NCI-H345 (cell line): ENCODE measurements at regions not wholly inside any gene's neighbourhood (a gene's known extent, or its start where the extent isn't known, plus 50 kb on each side); places are given as distances from the start of the nearest gene placed in this dataset.

ENCODE experiments used
- DNase-seq: peaks from one replicate; lab custom pipeline; 2025; lab: John Stamatoyannopoulos, UW

- DNase-seq: no peak
Observed at GRCh38 chr4:89363786-89364185, 56.2 kb upstream of the GPRIN3 start.

- DNase-seq: no peak
Observed at GRCh38 chr4:89358935-89359638, 51.5 kb upstream of the GPRIN3 start.

GRCh38 chr4:89357787-89358186, 50.2 kb upstream of the GPRIN3 start:
- DNase-seq: no peak
